HS-5 (cell line): ENCODE measurements at regions not wholly inside any gene's neighbourhood (a gene's known extent, or its start where the extent isn't known, plus 50 kb on each side); places are given as distances from the start of the nearest gene placed in this dataset.
"Not testable (repeated sequence)": the region's sequence is repeated elsewhere in the genome, so short reads cannot be mapped to it uniquely, and the experiment has no call there.

Experiments used
- DNase-seq: peaks from one replicate; pipeline ENCODE4 v3.0.0-alpha.2; 2012; ENCODE audit warnings: low read depth

GRCh38 chr7:79625921-79626320 lies 172.5 kb upstream of the MAGI2 start:
- not testable (repeated sequence) for DNase-seq

- DNase-seq = no peak
Measured at GRCh38 chr7:79624336-79624735, 170.9 kb upstream of the MAGI2 start.

- DNase-seq = no peak
Measured at GRCh38 chr7:79622781-79623180, 169.3 kb upstream of the MAGI2 start.

GRCh38 chr7:79620291-79620690 lies 166.8 kb upstream of the MAGI2 start:
- DNase-seq = no peak

GRCh38 chr7:79619216-79619615 lies 165.7 kb upstream of the MAGI2 start:
- DNase-seq = no peak

GRCh38 chr7:79615871-79616640 lies 162.6 kb upstream of the MAGI2 start:
- no peak for DNase-seq

- no peak for DNase-seq
Measured at GRCh38 chr7:79615466-79615865, 162.0 kb upstream of the MAGI2 start.

- no peak for DNase-seq
Measured at GRCh38 chr7:79612903-79613302, 159.4 kb upstream of the MAGI2 start.

GRCh38 chr7:79612022-79612421 lies 158.6 kb upstream of the MAGI2 start:
- no peak for DNase-seq

GRCh38 chr7:79610748-79611304 lies 157.4 kb upstream of the MAGI2 start:
- DNase-seq = no peak

- DNase-seq = no peak
Measured at GRCh38 chr7:79610313-79610712, 156.8 kb upstream of the MAGI2 start.

GRCh38 chr7:79608005-79608404 lies 154.5 kb upstream of the MAGI2 start:
- no peak for DNase-seq

GRCh38 chr7:79604841-79605240 lies 151.4 kb upstream of the MAGI2 start:
- DNase-seq = no peak

- no peak for DNase-seq
Measured at GRCh38 chr7:79598351-79598750, 144.9 kb upstream of the MAGI2 start.

- not testable (repeated sequence) for DNase-seq
Measured at GRCh38 chr7:79594671-79595070, 141.2 kb upstream of the MAGI2 start.

GRCh38 chr7:79593866-79594301 lies 140.4 kb upstream of the MAGI2 start:
- no peak for DNase-seq

GRCh38 chr7:79590916-79591623 lies 137.6 kb upstream of the MAGI2 start:
- DNase-seq = no peak

- DNase-seq = no peak
Measured at GRCh38 chr7:79590391-79590790, 136.9 kb upstream of the MAGI2 start.

- no peak for DNase-seq
Measured at GRCh38 chr7:79570903-79571302, 117.4 kb upstream of the MAGI2 start.

- no peak for DNase-seq
Measured at GRCh38 chr7:79563821-79564522, 110.5 kb upstream of the MAGI2 start.

- DNase-seq = no peak
Measured at GRCh38 chr7:79555571-79555970, 102.1 kb upstream of the MAGI2 start.

GRCh38 chr7:79553811-79554555 lies 100.5 kb upstream of the MAGI2 start:
- no peak for DNase-seq
